MG63 (cell line): ENCODE measurements at regions not wholly inside any gene's neighbourhood (a gene's known extent, or its start where the extent isn't known, plus 50 kb on each side); places are given as distances from the start of the nearest gene placed in this dataset.

Source experiments
- DNase-seq: peaks from one replicate; pipeline ENCODE4 v3.0.0-alpha.2; 2020
- H3K27me3 ChIP-seq: fragments of 250-450 bp; sonication (Bioruptor Pico); 2 replicates; pipeline ENCODE4 v1.5.1; 2020; ENCODE audit warnings: mild to moderate bottlenecking, moderate library complexity
- H3K36me3 ChIP-seq: fragments of 250-450 bp; sonication (Bioruptor Pico); 2 replicates; pipeline ENCODE4 v1.5.1; 2020; ENCODE audit warnings: mild to moderate bottlenecking, moderate library complexity
- H3K4me3 ChIP-seq: fragments of 250-450 bp; sonication (Bioruptor Pico); 2 replicates; pipeline ENCODE4 v1.5.1; 2020; ENCODE audit warnings: mild to moderate bottlenecking, moderate library complexity
- H3K9me3 ChIP-seq: fragments of 250-450 bp; sonication (Bioruptor Pico); 2 replicates; pipeline ENCODE4 v1.5.1; 2020; ENCODE audit warnings: mild to moderate bottlenecking, moderate library complexity

DNA sequence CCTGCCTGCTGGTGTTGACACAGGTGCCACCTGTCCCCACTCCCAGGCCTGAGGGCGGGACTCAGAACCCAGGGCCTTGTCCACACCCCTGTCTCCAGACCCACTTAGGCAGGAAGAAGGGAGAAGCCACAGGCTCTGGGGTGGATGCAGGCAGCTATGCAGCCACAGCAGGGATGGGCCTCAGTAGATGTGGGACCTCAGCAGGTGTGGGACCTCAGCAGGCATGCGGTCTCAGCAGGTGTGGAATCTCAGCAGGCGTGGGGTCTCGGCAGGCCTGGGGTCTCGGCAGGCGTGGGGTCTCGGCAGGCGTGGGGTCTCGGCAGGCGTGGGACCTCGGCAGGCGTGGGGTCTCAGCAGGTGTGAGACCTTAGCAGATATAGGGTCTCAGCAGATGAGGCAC lies 118.0 kb upstream of the PITRM1 start:
- no peaks in the 10 kb centered on the region for H3K36me3 ChIP-seq
- DNase-seq, result no peak
- no peaks in the 10 kb centered on the region for H3K27me3 ChIP-seq
- H3K4me3 ChIP-seq, result no peak overlapping the region
- H3K9me3 ChIP-seq, result no peaks in the 10 kb centered on the region

DNA sequence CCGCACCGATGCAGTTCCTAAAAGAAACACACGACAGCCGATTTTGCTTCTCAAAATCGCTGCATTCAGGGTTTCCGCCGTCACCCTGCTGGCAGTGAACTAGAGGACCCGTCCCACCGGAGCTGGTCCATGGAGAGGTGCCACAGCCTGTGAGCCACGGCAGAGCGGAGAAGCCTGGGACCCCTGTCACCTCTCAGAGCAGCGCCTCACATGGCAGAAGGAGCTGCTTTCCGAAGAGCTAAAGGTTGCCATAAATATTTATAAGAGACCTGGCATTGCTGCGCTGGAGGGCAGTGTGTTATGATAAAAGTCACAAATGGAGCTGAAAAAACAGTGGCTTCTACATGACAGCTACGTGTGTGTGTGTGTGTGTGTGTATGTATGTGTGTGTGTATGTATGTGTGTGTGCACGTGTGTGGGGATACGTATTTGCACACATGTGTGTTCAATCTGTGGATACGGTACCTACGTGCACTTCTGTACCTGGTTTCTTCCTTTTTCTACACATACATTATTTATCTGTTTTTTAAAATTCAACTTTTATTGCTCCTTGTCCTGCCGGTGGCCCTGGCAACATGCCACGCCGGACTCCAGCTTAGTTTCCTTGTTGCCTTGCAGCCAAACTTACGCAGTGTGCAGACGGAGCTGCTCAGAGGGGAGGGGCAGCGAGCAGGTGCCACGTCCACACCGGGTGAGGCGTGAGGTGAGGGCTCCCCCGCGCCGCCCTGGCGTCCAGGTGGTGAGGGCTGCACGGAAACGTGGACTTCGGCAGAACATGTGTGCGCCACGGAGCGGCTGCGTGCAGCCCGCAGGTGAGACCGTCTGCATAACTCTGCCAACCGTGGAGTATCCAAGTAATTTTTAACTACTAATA lies 115.2 kb upstream of the PITRM1 start:
- DNase-seq, result no peak
- H3K9me3 ChIP-seq, result no peaks in the 10 kb centered on the region
- no peak overlapping the region for H3K4me3 ChIP-seq
- H3K36me3 ChIP-seq, result no peaks in the 10 kb centered on the region
- no peaks in the 10 kb centered on the region for H3K27me3 ChIP-seq

DNA sequence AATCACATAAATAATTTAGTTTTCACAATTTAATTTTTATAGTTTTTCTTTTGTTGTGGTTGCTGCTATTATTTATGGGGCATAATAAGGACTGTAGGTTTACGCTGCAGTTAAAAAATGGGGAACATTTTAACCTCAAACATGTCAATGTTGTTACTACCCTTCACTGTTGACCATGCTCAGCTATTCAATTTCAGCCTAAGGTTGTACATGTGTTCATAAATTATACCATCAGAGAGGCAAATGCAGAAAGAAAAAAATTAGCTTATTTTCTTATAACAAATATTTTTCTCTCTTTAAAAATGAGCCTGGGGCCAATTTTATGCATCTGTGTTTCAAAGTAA lies 110.1 kb upstream of the PITRM1 start:
- H3K27me3 ChIP-seq, result no peaks in the 10 kb centered on the region
- no peak for DNase-seq
- H3K36me3 ChIP-seq, result no peaks in the 10 kb centered on the region
- H3K4me3 ChIP-seq, result no peak overlapping the region
- H3K9me3 ChIP-seq, result no peaks in the 10 kb centered on the region

DNA sequence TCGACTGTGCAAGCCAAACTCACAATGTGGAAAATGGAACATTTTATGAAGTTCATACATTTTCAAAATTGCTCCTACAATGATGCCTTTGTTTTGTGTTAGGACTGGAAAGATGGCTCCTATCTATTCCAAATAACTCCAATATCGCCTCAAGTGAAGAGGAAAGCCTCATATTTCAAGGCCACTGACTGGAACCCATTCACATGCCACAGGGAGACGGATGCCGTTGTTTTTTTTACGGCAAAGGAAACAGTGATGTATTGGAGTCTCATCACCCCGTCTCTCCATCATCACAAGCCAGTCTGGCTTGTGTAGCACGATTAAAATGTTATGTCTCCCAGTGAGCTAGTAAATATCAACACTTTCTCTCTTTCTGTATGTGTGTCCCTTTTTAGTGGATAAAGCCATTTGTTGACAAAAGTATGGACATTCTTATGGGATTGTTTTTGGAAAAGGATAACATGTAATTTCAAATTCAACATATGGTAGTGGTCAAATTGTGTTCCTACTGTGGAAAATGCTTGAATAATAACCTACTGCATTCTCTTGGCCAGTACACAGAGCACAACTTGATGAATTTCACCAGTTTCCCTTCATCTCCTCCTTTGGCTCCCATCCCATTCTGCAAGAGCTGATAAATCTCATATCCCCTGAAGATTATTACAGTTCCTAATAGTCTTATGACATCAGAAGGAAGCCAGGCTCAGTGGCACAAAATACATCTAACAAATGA lies 109.5 kb upstream of the PITRM1 start:
- Histone ChIP-seq H3K27me3 (no peaks in the 10 kb centered on the region), H3K36me3 (no peaks in the 10 kb centered on the region), H3K4me3 (no peak overlapping the region), H3K9me3 (no peaks in the 10 kb centered on the region)
- DNase-seq, result no peak

DNA sequence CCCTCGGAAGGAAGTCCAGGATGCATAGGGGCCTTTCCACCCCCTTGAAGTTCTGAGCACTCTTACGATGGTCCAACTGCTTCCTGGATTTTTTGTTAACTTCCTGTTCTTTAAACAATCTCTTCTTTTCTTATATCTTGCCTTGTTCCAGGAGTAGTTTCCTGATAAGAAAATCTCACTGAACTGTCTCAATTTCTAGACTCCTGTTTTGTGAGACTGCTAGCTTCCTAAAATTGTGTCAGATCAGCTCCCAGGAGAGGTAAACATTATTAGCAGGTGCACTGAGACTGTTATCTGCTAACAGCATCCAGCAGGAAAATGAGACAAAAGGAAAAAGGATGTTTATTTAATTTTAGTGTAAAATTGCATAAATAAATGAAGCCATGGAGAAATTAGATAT lies 106.2 kb upstream of the PITRM1 start:
- Histone ChIP-seq H3K27me3 (no peaks in the 10 kb centered on the region), H3K36me3 (no peaks in the 10 kb centered on the region), H3K4me3 (no peak overlapping the region), H3K9me3 (no peaks in the 10 kb centered on the region)
- no peak for DNase-seq

DNA sequence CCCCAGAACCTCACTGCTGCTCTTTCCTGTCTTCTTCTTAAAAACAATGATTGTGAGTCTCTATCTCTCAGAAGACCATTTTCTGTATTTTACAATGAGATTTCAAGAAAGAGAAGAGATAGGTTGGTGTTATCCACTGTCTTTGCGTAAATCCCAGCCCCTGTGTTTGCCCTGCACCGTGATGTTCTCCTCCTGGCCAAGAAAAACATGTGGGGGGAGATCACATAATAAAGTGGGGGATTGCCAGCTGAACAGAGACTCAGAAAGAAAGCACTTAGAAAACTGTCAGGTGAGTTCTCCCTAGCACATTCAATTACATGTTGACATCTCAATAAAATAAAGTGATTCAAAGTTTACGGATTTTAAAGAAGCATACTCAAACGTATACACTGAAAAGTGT lies 105.0 kb upstream of the PITRM1 start:
- no peak for DNase-seq
- no peaks in the 10 kb centered on the region for H3K36me3 ChIP-seq
- no peaks in the 10 kb centered on the region for H3K9me3 ChIP-seq
- no peaks in the 10 kb centered on the region for H3K27me3 ChIP-seq
- no peak overlapping the region for H3K4me3 ChIP-seq

DNA sequence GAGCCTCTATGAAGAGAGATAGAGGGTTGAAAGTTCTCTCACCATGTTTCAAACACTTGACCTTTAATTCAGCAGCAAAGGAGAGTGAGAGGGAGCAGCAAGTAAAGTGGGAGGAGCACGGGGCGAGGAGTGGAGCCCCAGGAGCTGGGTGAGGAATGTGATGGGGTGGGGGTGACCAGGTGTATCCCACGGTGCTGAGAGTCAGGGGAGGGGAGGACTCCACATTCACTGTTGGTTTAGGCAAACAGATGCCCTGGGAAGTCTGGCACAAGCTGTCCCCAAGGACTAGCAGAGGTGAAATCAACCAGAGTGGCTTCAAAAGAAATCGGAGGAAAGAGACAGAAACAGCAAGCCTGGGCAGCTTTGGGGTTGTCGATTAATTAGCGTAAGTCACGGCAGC lies 101.8 kb upstream of the PITRM1 start:
- no peak for DNase-seq
- Histone ChIP-seq H3K4me3 (no peak overlapping the region), H3K36me3 (no peaks in the 10 kb centered on the region), H3K9me3 (no peaks in the 10 kb centered on the region), H3K27me3 (no peaks in the 10 kb centered on the region; the same call in 1 of the 2 replicates)

DNA sequence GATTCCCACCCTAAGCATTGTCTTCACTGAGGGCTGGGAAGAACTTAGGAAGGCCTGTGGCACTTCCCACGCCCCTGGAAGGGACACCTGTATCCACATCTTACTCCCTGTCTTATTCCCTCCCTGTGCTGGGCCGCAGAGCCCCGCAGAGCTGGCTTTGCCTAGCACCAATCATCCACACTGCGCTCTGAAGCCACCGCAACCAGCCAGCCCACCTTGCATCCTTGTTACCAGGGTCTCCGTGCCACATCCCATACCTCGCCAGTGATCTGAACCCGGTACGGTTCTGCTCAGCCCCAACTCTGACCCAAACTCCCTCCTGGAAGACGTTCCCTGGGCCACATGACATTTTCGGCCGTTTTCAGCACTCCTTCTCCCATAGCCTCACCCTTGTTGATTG lies 101.4 kb upstream of the PITRM1 start:
- Histone ChIP-seq H3K27me3 (no peaks in the 10 kb centered on the region; the same call in 1 of the 2 replicates), H3K4me3 (no peak overlapping the region), H3K9me3 (no peaks in the 10 kb centered on the region), H3K36me3 (no peaks in the 10 kb centered on the region)
- DNase-seq, result no peak

DNA sequence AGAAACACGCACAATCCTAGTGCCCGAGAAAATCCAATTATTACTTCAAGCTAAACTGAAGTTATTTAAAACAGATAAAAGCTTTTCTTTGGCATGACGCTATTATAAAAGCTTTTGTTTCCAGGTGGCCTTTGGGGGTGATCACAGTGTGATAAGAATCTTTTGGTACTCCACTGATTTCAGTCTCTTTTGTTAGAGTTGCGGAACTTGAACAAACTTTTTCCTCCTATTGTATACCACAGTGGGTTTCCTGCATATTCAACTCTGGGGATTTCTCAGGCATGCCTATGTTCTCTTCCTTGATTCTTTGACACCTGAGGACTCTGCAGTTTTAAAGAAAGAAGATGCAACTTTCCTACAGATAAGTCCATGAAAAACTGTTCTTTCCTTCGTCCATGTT lies 99.7 kb upstream of the PITRM1 start:
- no peak for DNase-seq
- no peaks in the 10 kb centered on the region for H3K36me3 ChIP-seq
- H3K27me3 ChIP-seq, result no peaks in the 10 kb centered on the region; the same call in 1 of the 2 replicates
- H3K4me3 ChIP-seq, result no peak overlapping the region
- no peaks in the 10 kb centered on the region for H3K9me3 ChIP-seq

DNA sequence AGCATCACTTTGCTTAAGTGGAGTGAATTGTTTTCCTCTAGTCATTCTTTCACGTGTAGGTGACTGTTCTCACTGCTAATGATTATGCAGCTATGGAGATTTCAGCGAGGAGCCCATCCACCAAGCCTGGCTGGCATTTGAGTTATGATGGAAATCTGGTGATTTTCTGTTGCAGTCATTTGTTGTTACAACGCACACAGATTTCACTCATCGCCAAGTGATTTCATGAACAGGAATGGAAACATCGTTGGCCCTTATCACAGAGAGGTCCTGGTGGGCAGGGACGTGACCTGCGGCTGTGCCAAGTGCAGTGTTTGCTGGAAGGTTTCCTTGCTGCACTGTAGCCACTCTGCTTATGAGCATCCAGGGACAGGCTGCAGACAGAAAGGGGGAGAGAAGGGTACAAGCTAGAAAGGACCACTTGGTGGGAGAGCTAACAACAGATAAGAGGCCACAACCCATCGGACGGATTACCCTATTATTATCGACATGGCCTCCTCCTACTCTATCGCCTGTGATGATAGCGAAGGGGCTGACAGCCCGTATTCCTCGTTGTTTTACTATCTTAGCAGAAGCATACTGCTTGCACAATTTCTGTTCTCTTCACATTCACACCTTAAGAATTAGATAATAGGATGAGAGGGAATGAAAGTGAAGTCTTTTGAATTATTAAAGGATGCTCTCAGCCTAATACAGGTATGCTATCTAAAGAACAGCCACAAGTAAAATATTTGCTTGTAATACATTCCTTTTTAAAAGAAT lies 99.0 kb upstream of the PITRM1 start:
- no peak for DNase-seq
- Histone ChIP-seq H3K27me3 (no peaks in the 10 kb centered on the region; the same call in 1 of the 2 replicates), H3K4me3 (no peak overlapping the region), H3K36me3 (no peaks in the 10 kb centered on the region), H3K9me3 (no peaks in the 10 kb centered on the region)

DNA sequence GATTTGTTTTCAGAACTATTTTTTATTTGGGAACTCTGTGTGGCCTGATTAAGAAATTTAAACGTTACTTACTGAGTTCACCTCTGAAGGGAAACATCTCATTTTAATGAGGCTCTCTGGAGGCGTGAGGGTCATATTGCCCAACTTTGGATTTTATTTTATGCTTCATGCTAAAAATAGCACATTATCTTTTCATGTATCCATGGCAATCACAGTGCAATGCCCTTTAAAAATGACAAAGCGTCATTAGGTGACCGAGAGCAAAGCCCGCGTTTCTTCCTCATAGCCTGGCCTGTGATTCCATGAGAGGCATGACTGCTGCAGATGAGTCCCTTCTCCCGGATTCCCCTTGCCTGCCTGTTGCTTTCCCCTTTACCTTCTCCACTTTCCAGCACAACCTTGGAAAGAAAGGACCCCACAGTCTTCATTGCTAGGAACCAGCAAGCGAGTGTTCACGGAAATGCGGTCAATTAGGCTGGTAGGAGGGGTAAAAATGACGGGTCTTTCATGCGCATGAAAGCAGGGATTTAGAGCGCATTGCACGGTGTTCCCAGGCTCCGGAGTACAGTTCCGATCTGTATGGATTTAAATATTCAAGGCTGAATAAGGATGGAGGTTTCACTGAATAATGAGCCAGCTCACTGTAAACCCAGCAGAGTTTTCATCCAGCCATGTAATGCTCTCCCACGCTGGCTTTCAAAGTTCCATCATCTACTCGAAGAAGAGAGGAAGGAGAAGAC lies 98.2 kb upstream of the PITRM1 start:
- DNase-seq, result no peak
- Histone ChIP-seq H3K4me3 (no peak overlapping the region), H3K9me3 (no peaks in the 10 kb centered on the region), H3K27me3 (no peaks in the 10 kb centered on the region; the same call in 1 of the 2 replicates), H3K36me3 (no peaks in the 10 kb centered on the region)

DNA sequence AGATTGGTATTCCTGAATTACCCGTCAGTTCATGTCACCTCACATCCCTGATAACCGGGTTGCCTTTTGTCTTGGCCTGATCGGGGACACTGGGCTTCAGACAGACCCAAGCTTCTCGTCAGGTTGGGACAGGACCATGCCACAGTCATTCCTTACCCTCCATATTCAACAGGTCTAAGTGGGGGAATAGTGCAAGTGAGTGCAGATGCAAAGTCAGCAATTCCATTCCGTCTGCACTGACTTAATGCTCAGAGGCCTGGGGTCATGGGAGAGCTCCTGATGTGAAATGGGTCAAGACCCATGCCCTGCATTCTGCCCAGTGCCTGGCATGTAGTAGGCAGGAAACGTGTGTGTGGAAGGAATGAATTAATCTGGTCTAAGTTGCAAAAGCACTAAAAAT lies 95.4 kb upstream of the PITRM1 start:
- H3K4me3 ChIP-seq, result no peak overlapping the region
- no peaks in the 10 kb centered on the region for H3K36me3 ChIP-seq
- H3K27me3 ChIP-seq, result no peaks in the 10 kb centered on the region; the same call in 1 of the 2 replicates
- DNase-seq, result no peak
- no peaks in the 10 kb centered on the region for H3K9me3 ChIP-seq

DNA sequence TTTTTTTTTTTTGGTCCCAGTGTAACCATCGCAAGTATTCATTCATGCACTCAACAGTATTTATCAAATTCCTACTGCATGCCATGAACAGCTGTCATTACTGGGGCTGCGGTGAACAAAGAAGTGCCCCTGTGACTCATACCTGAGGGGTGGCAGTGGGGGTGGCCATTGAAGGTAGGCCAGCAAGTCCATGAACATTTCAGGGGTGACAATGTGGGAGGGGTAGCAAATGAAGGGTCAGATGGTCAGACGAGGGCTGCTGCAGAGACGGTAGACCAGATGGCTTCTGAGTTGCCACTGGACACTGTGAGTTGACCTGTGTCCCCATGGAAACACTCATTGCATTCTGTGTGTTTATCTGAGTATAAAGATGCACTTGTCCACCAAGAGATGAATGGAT lies 92.5 kb upstream of the PITRM1 start:
- Histone ChIP-seq H3K27me3 (no peaks in the 10 kb centered on the region), H3K9me3 (no peaks in the 10 kb centered on the region), H3K36me3 (no peaks in the 10 kb centered on the region), H3K4me3 (no peak overlapping the region)
- DNase-seq, result no peak

DNA sequence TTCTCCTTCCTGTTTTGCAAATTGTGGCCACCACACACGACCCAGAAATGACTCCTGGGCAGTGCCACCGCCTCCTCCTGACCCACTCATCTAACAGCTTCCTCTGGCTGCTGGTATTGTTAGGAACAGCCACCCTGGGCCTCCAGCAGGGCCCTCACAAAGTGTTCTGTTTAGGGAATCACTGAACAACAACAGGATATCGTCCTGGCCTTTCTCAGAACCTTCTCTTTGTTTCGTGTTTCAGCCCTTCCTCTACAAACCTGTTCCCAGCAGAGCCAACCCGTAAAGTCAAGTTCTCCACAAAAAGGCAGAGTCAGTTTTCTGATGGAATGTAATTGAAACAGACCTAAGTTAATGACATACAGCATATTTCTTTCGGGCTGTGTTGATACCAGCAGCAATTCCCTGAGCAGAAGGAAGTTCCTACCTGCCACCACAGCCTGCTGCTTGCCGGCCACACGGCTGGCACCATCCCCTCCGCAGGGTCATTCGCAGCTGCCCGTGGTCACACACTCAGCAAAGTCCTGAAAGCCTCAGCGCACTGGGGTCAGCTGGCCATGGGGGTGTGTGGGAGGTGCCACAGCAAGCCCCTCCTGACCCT lies 91.7 kb upstream of the PITRM1 start:
- H3K27me3 ChIP-seq, result no peaks in the 10 kb centered on the region
- H3K36me3 ChIP-seq, result no peaks in the 10 kb centered on the region
- DNase-seq, result no peak
- H3K9me3 ChIP-seq, result no peaks in the 10 kb centered on the region
- no peak overlapping the region for H3K4me3 ChIP-seq

DNA sequence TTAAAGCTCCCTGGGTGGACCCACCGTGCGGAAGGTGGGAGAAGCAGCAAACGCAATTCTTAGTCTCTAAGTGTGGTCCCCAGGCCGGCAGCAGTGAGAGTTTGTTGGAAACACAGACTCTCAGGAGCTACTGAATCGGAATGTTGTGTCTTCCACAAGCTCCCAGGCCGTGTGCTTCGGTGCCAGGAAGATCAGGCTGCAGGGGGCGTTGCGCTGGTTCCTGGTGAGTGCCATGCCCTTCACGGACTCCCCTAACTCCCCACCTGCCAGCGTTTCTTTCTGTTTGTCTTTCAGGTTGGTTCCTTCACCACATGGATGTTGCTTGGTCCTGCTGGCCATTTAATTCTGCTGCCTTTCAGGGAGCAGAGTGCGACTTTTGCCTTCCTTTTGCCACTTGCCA lies 91.2 kb upstream of the PITRM1 start:
- Histone ChIP-seq H3K4me3 (no peak overlapping the region), H3K9me3 (no peaks in the 10 kb centered on the region), H3K36me3 (no peaks in the 10 kb centered on the region), H3K27me3 (no peaks in the 10 kb centered on the region)
- DNase-seq, result no peak

DNA sequence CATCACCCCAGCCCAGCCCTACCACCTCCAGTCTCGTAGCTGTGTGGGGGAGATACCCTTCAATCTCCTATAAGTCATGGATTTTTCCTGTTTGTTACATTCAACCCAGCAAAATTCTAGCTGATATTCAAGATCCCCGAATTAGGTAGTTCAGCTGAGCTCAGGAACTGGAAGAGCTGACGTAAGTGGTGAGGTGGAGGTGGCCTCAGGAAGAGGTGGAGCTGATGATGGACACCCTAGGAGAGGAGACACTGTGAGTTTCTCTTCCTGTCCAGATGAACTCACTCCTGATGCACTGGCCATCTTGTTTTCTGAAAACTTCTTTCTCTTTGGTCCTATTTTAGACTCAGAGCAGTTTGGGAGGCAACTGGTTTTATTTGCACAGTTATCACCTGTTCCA lies 90.5 kb upstream of the PITRM1 start:
- H3K27me3 ChIP-seq, result no peaks in the 10 kb centered on the region
- no peaks in the 10 kb centered on the region for H3K9me3 ChIP-seq
- no peaks in the 10 kb centered on the region for H3K36me3 ChIP-seq
- no peak for DNase-seq
- no peak overlapping the region for H3K4me3 ChIP-seq
